ENCODE measurements at regions not wholly inside any gene's neighbourhood (a gene's known extent, or its start where the extent isn't known, plus 50 kb on each side); places are given as distances from the start of the nearest gene placed in this dataset.
A peak's percentile ranks its signal among the peaks of the same experiment; 100 is the strongest.

DNA sequence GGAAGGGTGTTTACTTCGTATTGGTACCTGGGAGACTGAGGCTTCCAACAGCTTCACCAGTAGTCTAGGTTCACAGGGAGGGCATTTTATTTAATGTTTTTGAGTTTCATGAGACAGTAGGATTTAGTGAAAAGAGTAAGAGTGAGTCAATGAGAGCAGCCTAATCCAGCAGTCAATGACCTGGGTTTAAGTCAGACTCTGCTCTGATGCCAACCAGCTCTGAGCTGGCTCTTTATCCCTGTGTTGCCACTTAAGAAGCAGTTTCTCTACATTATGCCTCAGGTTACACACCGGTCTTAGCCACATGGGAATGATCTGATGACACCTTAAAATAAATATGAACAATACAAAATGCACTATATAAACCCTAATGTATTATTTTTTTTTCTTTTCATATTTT lies 59.4 kb upstream of the KCNMB2 start:
- peak; percentile 4 for DNase-seq (ENCODE audit: low read depth)

DNA sequence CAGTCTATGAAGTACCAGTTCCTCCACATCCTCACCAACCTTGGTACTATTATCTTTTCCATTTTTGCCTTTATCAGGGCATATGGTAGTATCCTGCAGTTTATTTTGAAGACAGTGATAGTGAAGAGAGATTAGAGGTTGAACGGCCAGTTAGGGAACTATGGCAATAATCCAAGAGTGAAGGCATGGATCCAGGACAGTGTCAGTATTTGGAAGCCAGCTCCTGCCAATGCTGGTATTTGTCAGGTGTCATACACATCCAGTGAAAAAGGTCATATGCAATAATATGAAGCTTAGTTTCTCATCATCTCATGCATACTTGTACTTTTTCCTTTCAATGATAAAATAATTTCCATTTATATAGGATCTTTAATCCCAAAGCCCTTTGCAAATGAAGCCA lies 56.8 kb upstream of the KCNMB2 start:
- no peak for DNase-seq (ENCODE audit: low read depth)

DNA sequence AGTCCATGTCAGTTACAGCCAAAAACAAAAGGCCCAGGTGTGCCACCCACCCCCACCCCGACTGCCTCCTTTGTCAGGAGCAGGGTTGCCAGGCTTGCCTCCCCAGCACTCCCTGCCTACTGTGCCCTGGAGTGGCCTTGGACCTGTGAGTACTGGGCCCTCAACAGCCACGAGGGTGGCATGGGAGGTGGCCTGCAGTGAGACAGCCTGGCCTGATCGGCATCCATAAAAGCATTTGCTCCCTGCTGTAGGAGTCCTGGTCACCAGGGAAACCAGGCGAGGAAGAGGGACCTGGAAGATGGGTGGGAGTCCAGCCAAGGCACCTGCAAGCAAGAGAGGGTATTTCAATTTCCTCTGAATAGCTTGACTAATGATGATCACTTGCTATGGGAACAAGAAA lies 56.4 kb upstream of the KCNMB2 start:
- no peak for DNase-seq (ENCODE audit: low read depth)

DNA sequence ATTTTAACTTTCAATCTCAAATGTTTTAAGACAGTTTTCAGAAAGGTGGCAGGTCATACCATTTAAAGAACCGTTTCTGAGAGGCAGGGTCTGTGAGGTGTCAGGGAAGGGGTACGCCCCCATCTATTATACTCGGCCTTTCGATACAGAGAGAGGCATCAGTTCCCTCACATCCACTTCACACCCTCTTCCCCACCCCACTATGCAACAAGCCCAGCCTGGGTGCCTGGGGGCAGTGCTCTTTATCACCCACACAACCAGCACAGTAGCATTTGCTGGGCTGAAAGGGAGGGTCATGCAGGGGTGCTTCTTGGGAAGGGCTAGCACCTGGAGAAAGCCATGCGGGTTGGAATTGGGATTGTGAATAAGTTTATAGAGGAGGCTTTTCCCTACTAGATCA lies 56.0 kb upstream of the KCNMB2 start:
- no peak for DNase-seq (ENCODE audit: low read depth)

DNA sequence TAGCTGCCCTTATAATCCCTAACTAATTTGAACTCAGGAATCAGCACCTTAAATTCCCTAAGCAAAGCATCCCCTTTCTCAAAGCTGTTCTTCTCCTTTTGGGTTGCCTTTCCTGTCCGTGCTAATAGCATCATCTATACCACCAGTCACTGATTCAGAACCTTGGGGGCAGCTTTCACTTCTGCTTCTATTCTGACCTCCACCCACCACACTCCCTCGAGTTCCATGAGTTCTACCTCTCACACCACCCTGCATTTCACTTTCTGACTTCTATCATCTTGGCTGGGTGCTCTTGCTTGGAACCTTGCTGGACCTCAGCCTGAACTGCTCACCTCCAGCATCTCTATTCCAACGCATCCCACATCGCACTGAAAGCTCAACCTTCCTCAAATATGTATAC lies 55.4 kb upstream of the KCNMB2 start:
- DNase-seq (ENCODE audit: low read depth): no peak

DNA sequence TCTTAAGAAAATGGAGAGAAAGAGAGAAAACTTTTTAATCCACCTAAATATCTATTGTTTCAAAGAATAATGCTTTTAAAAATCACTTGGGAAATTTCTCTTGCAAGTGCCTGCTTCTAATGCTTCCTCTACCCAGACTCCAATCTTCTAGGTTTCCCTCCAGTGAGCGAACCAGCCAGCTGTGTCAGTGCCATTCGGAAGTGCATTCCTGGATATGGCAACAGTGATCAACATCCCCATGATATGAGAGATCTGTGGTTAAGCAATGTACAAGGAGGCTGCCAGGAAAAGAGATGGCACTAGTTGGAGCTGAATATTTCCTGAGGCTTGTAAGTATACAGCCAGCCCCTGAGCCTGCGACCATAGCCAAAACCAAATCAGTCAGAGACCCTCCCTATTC lies 53.3 kb upstream of the KCNMB2 start:
- DNase-seq (ENCODE audit: low read depth): peak; percentile 54

DNA sequence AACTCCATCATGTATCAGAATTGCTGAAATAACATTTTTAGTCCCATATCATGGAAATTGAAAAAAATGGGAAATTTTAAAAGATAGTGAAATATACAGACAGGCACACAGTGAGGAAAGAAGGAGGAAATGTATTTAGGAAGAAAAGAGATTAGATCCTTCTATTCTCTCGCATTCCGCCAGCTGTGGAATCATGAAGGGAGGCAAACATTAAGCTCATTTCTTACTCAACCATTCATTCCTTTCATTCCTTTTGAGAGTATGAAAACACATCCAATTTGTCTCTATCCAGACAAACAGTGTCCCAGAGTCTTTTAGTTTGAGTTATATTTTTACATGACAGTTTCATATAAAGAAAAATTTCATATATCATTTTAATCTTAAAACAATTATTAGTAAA lies 52.5 kb upstream of the KCNMB2 start:
- DNase-seq (ENCODE audit: low read depth): peak; percentile 17

DNA sequence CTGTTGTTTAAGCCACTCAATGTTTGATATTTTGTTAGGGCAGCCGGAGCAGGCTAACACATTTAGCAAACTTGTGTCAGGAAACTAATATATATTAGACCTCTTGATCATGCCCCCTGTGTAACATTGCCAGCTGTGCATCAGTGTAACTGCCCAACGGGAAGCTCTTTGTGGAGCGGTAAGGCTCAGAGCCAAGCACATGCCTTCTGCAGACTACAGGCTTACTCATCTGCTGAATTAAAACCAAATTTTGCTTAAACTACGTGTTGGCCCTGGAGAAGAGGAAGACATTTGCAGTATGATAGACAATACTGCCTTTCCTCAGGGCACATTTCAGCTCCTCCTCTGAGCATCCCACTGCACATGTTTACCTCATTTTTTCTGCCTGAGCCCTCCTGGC lies 50.5 kb upstream of the KCNMB2 start:
- DNase-seq (ENCODE audit: low read depth): peak; percentile 78
